Endothelial cell of umbilical vein (primary cell): ENCODE measurements at regions not wholly inside any gene's neighbourhood (a gene's known extent, or its start where the extent isn't known, plus 50 kb on each side); places are given as distances from the start of the nearest gene placed in this dataset.

Source experiments
- BruUV-seq: library from RNA; stranded (reverse); fragments of 400-500 nt; replicated peaks from 2 replicates; lab custom pipeline; 2021; lab: Mats Ljungman, UMichigan
- CTCF ChIA-PET: fragments of 300-600, 350-600 bp; sonication (Branson Sonifier 250); formaldehyde crosslinking; loops from one replicate; lab custom pipeline; 2021; ENCODE audit warnings: antibody characterized with exemption, inconsistent platforms; lab: Charles Lee
- POLR2A ChIA-PET: fragments of 300-600, 350-600 bp; sonication (Branson Sonifier 250); formaldehyde crosslinking; loops from one replicate; lab custom pipeline; 2021; ENCODE audit warnings: antibody characterized with exemption, inconsistent platforms; lab: Charles Lee
- DNase-seq: peaks from one replicate; pipeline ENCODE4 v3.0.0-alpha.2; 2011; ENCODE audit warnings: low read depth, low spot score
- FAIRE-seq: peaks from 2 replicates; lab custom pipeline; 2011; peaks lifted over from hg19 to GRCh38; lab: Jason Lieb, UNC
- H2AFZ ChIP-seq: 2 replicates; pipeline ENCODE4 v1.6.0; 2012; ENCODE audit warnings: low read depth, low read length, control low read depth, inconsistent platforms
- H3K27ac ChIP-seq: 2 replicates; pipeline ENCODE4 v1.5.1; 2011; ENCODE audit warnings: low read depth, mild to moderate bottlenecking, control low read depth, low read length, moderate library complexity; ENCODE audit not compliant: insufficient read depth
- H3K27me3 ChIP-seq, 2 experiments: 2 replicates each; pipeline versions ENCODE4 v1.6.0 to v1.6.1; 2011; ENCODE audit warnings: low read length in 2 of 2, mixed read lengths in 1 of 2; ENCODE audit not compliant: control insufficient read depth in 2 of 2, insufficient read depth in 2 of 2
- H3K36me3 ChIP-seq, 2 experiments: 2 replicates in 1 of 2; 3 replicates in 1 of 2; pipeline ENCODE4 v1.5.1; 2011; ENCODE audit warnings: low read length in 2 of 2, mild to moderate bottlenecking in 1 of 2, moderate library complexity in 1 of 2; ENCODE audit not compliant: control insufficient read depth in 2 of 2, insufficient read depth in 2 of 2; ENCODE audit errors: extremely low read depth in 1 of 2
- H3K4me1 ChIP-seq: 3 replicates; pipeline ENCODE4 v1.5.1; 2011; ENCODE audit warnings: mild to moderate bottlenecking, low read length; ENCODE audit not compliant: control insufficient read depth, insufficient read depth; ENCODE audit errors: extremely low read depth
- H3K4me2 ChIP-seq: 2 replicates; pipeline ENCODE4 v1.6.1; 2011; ENCODE audit warnings: low read length, control low read depth, mixed read lengths; ENCODE audit not compliant: insufficient read depth
- H3K4me3 ChIP-seq, 3 experiments: fragments of 200-600 bp in 1 of 3; sonication (generic), shearing (Covaris generic) in 1 of 3; replicated peaks in 1 of 3; 2 replicates each; pipeline ENCODE4 v1.5.1; 2011 to 2016; ENCODE audit warnings: control low read depth in 3 of 3, low read length in 3 of 3, mild to moderate bottlenecking in 2 of 3, inconsistent platforms in 1 of 3, low read depth in 1 of 3, moderate library complexity in 1 of 3; ENCODE audit not compliant: insufficient read depth in 1 of 3
- H3K79me2 ChIP-seq: 2 replicates; pipeline ENCODE4 v1.6.0; 2012; ENCODE audit warnings: low read length, inconsistent platforms; ENCODE audit not compliant: control insufficient read depth, insufficient read depth
- H3K9ac ChIP-seq: replicated peaks from 2 replicates; pipeline ENCODE3; 2011; ENCODE audit warnings: low read length, control low read depth; ENCODE audit not compliant: insufficient read depth; ENCODE audit errors: extremely low read depth
- H3K9me1 ChIP-seq: replicated peaks from 3 replicates; pipeline ENCODE4 v1.6.0; 2011; ENCODE audit warnings: mild to moderate bottlenecking, low read length; ENCODE audit not compliant: control insufficient read depth, insufficient read depth; ENCODE audit errors: extremely low read depth
- H3K9me3 ChIP-seq: replicated peaks from 2 replicates; pipeline ENCODE4 v1.5.1; 2012; ENCODE audit warnings: low read length, inconsistent platforms; ENCODE audit not compliant: control insufficient read depth, insufficient read depth
- H4K20me1 ChIP-seq: replicated peaks from 2 replicates; pipeline ENCODE3; 2011; ENCODE audit warnings: mild to moderate bottlenecking, low read length; ENCODE audit not compliant: control insufficient read depth, insufficient read depth; ENCODE audit errors: extremely low read depth
- EZH2 ChIP-seq: IDR thresholded peaks from 2 replicates; pipeline ENCODE4 v1.6.1; 2012; ENCODE audit warnings: borderline replicate concordance, low read depth, mild to moderate bottlenecking, moderate library complexity, low read length, inconsistent platforms; ENCODE audit not compliant: severe bottlenecking
- FOS ChIP-seq: IDR thresholded peaks from 2 replicates; pipeline ENCODE4 v1.6.1; 2011; ENCODE audit warnings: mild to moderate bottlenecking, low read length, moderate library complexity, borderline replicate concordance; ENCODE audit not compliant: insufficient read depth
- GATA2 ChIP-seq: IDR thresholded peaks from 2 replicates; pipeline ENCODE4 v1.7.0; 2011; ENCODE audit warnings: low read depth, mild to moderate bottlenecking, moderate library complexity, mixed read lengths, low read length; ENCODE audit not compliant: insufficient read length, insufficient read depth
- JUN ChIP-seq: IDR thresholded peaks from 2 replicates; pipeline ENCODE4 v1.6.1; 2011; ENCODE audit warnings: borderline replicate concordance, low read depth; ENCODE audit not compliant: insufficient read length, insufficient read depth
- MYC ChIP-seq: IDR thresholded peaks from one replicate; pipeline ENCODE4 v1.6.1; 2011; ENCODE audit warnings: mild to moderate bottlenecking, low read depth, low read length
- POLR2A ChIP-seq: IDR thresholded peaks from 2 replicates; pipeline ENCODE4 v1.6.1; 2012; ENCODE audit warnings: low read depth, mild to moderate bottlenecking, control low read depth, low read length
- POLR2AphosphoS5 ChIP-seq: IDR thresholded peaks from 2 replicates; pipeline ENCODE4 v1.6.1; 2012; ENCODE audit warnings: low read depth, mild to moderate bottlenecking, control low read depth, low read length, moderate library complexity; ENCODE audit not compliant: insufficient read depth
- dilution Hi-C: fragments of 300-500 bp; cut with MboI; formaldehyde crosslinking; loops from one replicate; pipeline ENCODE4 v1.15.0; 2019; ENCODE audit warnings: low sequenced_read_pairs; ENCODE audit not compliant: extremely low pct_ligation_motif_present
- intact Hi-C: fragments of 100-400 bp; cut with micrococcal nuclease; formaldehyde crosslinking; loops from one replicate; pipeline ENCODE4 v1.10.0; 2022
- TF ChIP-seq, protein P1 (sequence below): IDR thresholded peaks from 2 replicates; pipeline ENCODE4 v1.6.1; 2011; ENCODE audit not compliant: insufficient read depth, insufficient read length
- TF ChIP-seq, protein P2 (sequence below), 2 donors: IDR thresholded peaks; 1 replicate in 1 of 2; 2 replicates in 1 of 2; pipeline ENCODE4 v1.5.1; 2011; ENCODE audit warnings: low read length in 2 of 2, mild to moderate bottlenecking in 2 of 2, moderate library complexity in 2 of 2, control low read depth in 1 of 2, inconsistent platforms in 1 of 2, low read depth in 1 of 2; ENCODE audit not compliant: insufficient read depth in 1 of 2; ENCODE audit errors: extremely low read depth in 1 of 2

DNA sequence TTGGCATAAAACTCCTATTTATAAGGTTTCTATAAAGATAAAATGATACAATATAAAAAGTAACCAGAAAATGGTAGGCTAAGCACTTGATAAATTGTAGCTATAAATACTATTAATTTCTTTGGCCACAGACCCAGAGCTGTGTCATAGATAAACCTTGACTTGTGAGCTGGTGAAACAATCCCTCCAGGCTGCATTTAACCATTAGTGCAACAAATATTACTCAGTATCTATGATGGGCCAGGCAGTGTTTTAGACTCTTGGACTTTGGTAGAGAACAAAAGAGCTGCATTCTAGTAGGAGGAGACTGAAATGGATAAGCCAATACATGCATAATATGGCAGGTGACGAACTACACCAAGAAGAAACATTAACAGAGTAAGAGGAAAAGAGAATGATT is 178.1 kb downstream of the BTG1 start:
- H2AFZ ChIP-seq, result no peak overlapping the region
- no peaks in the 10 kb centered on the region for H3K36me3 ChIP-seq
- intact Hi-C loops (no loop called here), dilution Hi-C loops (no loop called here)
- H3K4me1 ChIP-seq, result no peaks in the 10 kb centered on the region
- H3K27me3 ChIP-seq, result no peaks in the 10 kb centered on the region
- FAIRE-seq, result no peak
- H3K9me3 ChIP-seq, result no peaks in the 10 kb centered on the region
- no peaks in the 10 kb centered on the region for H3K79me2 ChIP-seq
- no peak overlapping the region for H3K4me3 ChIP-seq
- no peaks in the 10 kb centered on the region for H3K9me1 ChIP-seq
- ChIA-PET CTCF (interaction anchor here (1.1 kb wide), 1 partner anchor 586 kb away, joined by 4 read pairs; no protein-coding TSS in a partner anchor), POLR2A (no interaction called here)
- H3K9ac ChIP-seq, result no peak overlapping the region
- BruUV-seq, result no TSS peak
- H3K27ac ChIP-seq, result no peak overlapping the region
- no peaks in the 10 kb centered on the region for H4K20me1 ChIP-seq
- TF ChIP-seq EZH2, result no peak
- TF ChIP-seq MYC, result no peak
- TF ChIP-seq POLR2AphosphoS5, result no peak
- TF ChIP-seq, protein P1, sequence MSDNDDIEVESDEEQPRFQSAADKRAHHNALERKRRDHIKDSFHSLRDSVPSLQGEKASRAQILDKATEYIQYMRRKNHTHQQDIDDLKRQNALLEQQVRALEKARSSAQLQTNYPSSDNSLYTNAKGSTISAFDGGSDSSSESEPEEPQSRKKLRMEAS, result no peak
- TF ChIP-seq JUN, result no peak
- no peak for TF ChIP-seq GATA2
- no peak for TF ChIP-seq POLR2A
- TF ChIP-seq, protein P2, sequence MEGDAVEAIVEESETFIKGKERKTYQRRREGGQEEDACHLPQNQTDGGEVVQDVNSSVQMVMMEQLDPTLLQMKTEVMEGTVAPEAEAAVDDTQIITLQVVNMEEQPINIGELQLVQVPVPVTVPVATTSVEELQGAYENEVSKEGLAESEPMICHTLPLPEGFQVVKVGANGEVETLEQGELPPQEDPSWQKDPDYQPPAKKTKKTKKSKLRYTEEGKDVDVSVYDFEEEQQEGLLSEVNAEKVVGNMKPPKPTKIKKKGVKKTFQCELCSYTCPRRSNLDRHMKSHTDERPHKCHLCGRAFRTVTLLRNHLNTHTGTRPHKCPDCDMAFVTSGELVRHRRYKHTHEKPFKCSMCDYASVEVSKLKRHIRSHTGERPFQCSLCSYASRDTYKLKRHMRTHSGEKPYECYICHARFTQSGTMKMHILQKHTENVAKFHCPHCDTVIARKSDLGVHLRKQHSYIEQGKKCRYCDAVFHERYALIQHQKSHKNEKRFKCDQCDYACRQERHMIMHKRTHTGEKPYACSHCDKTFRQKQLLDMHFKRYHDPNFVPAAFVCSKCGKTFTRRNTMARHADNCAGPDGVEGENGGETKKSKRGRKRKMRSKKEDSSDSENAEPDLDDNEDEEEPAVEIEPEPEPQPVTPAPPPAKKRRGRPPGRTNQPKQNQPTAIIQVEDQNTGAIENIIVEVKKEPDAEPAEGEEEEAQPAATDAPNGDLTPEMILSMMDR (IDR thresholded peaks at IDR 0.05; ENCODE audit: extremely low read depth in 1 of 2, insufficient read depth in 1 of 2, low read depth in 1 of 2, low read length in 2 of 2), result no peak
- TF ChIP-seq FOS, result no peak
- DNase-seq, result no peak
- H3K4me2 ChIP-seq, result no peak overlapping the region
